COLO829 (cell line): ENCODE measurements at regions not wholly inside any gene's neighbourhood (a gene's known extent, or its start where the extent isn't known, plus 50 kb on each side); places are given as distances from the start of the nearest gene placed in this dataset.
"Not testable (repeated sequence)": the region's sequence is repeated elsewhere in the genome, so short reads cannot be mapped to it uniquely, and the experiment has no call there.

ENCODE experiments used
- DNase-seq: peaks from one replicate; pipeline ENCODE4 v3.0.0; 2012; ENCODE audit warnings: low spot score

DNA sequence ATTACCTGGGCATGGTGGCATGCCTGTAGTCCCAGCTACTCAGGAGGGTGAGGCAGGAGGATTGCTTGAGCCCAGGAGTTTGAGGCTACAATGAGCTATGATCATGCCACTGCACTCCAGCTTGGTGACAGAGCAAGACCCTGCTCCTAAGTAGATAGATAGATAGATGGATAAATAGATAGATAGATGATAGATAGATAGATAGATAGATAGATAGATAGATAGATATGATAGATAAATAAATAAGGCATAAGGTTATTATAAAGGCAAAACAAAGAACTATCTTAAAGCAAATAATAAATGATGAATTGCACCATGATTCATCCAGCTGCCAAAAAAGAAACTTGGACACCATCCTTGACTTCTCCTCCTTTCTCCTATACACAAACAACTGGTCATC is 82.0 kb upstream of the DLX6 start:
- not testable (repeated sequence) for DNase-seq

DNA sequence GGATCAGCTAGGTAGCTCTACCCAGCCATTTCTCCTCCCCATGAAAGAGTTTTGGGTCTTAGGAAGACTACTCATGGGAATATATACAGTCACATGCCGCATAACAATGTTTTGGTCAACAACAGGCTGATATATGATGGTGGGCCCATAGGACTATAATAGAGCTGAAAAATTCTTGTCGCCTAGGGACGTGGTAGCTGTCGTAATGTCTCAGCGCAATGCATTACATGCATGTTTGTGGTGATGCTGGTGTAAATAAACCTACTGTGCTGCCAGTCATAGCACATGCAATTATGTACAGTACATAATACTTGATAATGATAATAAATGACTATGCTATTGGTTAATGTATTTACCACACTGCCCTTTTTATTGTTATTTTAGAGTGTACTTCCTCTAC is 78.2 kb upstream of the DLX6 start:
- DNase-seq: no peak

DNA sequence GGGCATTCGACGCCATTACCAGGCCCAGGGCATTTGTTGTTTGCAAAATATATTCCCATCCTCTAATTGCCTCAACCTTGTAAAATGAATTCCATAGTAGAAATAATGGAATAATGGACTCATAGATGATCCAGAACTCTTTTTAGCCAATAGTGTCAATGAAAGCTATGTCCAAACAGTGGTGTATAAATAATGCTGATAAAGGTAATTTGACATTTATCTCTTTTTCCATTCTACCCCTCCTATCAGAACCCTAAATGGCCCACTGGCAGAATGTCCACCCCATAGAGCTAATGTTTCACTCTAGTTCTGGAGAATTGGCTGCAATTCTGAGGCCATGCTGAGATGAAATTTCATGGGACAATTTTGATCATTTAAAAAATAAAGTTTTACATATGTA is 76.4 kb upstream of the DLX6 start:
- DNase-seq: no peak

DNA sequence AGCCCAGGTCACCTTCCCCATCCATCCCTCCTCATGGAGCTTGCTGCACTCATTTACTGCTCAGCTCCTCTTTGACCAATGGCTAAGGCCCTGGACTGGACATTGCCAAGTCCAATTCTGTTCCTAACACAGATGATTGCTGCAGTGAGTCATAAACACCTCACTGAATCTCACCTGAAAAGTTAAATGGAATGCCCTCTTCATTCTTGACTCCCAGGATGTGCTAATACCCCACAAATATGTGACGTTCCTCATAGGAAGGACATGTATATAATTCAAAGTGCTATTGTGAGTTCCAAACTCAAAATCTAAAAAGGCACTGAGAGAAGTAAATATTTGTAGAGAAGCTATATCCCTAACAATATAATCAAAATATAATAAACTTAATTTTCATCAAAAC is 73.5 kb upstream of the DLX6 start:
- DNase-seq: no peak

DNA sequence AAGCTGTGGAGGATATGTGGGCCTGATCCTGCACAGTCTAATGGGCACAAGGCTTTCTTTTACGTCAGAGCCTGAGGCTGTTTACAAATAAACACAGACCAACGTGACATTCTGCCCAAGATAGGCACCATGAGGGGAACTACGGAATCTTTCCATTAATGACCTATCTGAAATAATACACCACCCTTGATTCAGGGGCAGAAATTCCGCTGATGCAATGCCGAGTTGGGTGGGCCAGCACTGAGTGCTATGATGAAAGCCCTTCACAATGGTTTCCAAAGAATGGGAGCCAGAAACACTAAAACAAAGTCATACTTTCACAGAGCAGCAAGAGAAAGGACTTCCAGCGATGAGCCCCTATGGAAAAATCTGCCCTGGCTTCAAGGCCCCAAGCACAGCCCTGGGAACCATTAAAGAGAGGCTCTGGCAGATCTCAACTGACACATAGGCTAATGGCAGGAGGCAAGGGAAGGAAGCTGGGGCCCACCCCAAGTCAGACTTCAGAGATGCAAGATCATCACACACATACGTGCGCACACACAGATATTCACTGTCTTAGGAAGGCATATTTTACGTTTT is 72.2 kb upstream of the DLX6 start:
- no peak for DNase-seq

DNA sequence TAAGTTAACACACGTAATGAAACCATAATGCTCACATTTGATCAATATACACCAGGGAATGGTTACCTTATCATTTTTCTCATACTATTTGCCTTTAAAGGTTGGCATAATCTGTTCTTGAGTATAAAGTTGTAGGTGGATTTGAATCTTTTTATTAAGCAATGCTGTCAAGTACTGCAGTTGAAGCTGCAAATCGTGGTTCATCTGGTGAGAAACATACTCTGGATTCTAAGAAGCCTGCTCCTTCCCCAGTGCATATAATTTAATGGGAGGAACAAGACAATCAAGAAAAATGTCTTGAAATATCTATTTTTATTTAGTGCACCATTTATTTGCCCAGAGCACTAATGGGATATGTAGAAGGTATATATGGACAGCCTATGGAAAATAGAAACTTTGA is 68.7 kb upstream of the DLX6 start:
- DNase-seq: no peak

DNA sequence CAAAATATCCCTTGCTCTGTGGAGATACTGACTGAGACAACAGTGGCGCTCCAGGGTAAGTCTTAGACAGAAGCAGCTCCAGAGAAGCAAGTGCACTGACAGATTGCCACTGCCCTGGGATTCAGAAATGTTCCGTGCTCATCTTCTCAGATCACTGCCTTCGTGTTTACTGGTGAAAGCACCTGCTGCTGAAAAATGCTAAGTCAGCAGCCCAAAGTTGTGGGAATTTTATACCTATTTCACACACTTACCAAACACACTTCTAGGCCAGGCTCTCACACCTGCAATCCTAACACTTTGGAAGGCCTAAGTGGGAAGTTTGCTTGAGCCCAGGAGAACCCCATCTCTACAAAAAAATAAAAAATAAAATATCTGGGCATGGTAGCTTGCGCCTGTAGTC is 63.2 kb upstream of the DLX6 start:
- DNase-seq: no peak

DNA sequence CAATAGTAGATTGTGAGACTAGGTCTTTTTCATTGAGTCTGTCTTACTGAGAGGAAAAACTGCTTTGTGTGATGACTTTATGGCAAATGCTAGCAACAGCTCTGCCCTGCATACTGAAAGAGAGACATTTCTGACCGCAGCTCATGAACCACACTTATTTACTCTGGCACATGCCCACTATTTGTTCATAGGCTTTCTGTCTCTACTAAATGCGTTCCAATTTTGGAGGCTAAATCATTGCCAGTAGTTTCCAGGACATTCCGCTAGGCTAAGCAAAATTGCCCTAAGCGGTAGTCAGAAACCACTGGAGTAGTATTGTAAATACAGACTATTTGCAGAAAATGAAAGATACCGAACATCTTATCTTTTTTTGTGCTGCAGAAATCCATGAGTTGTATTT is 55.6 kb upstream of the DLX6 start:
- DNase-seq: no peak

DNA sequence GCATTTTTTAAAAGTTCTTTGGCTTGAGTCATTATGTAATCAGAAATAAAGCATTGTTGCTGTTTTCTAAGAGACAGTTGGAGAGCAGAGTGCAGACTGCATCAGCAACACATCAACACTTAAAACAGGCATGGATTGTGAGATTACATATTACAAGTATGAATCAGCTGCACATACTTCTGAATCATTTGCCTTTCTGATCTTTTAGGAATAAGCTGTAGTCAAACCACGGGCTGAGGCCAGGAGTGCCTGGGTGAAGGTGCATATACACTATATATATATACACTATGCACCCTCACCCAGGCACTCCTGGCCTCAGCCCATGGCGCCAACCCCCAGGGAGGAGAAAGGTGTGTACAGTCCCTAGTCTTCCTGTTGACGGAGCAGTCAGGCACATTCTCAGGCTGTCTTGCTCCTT is 52.4 kb upstream of the DLX6 start:
- peak; percentile 11 for DNase-seq

DNA sequence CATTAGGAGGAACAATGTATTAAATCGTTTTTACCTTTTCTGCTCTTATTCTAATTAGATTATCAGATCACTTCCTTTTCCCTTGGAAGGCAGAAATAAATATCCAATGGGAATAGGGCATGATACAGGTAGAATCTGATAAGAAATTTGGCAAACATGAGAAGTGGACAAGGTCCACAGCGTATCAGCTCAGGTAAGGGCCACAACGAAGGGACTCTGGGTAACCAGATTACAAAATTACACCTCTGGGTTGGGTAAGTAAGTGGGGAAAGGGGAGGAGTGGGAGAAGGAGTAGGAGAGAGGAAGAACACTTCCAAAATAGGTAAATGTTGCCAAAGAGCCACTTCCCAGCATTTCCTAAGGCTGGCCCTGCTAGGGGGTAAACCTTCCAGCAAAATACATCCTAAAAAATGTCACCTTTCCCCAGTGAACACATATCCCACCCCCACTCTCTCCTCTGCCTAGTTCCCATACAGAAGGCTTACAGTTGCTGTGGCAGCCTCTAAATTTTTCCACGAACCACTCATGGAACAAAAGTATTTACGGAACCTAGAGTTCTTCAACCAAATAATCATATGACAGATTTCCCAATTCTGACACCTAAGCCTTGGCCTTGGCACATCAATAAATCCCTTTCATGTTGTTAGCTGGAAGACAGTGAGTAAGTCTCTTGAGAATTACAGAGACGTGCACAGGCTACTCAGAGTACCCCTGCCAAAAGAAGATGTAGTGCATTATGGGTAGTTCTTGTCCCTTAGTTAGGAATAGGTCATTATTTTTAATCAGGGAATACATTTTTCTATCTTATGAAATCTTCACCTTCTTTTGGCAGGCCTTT is 51.5 kb upstream of the DLX6 start:
- no peak for DNase-seq
